ENCODE measurements at regions not wholly inside any gene's neighbourhood (a gene's known extent, or its start where the extent isn't known, plus 50 kb on each side); places are given as distances from the start of the nearest gene placed in this dataset.

DNA sequence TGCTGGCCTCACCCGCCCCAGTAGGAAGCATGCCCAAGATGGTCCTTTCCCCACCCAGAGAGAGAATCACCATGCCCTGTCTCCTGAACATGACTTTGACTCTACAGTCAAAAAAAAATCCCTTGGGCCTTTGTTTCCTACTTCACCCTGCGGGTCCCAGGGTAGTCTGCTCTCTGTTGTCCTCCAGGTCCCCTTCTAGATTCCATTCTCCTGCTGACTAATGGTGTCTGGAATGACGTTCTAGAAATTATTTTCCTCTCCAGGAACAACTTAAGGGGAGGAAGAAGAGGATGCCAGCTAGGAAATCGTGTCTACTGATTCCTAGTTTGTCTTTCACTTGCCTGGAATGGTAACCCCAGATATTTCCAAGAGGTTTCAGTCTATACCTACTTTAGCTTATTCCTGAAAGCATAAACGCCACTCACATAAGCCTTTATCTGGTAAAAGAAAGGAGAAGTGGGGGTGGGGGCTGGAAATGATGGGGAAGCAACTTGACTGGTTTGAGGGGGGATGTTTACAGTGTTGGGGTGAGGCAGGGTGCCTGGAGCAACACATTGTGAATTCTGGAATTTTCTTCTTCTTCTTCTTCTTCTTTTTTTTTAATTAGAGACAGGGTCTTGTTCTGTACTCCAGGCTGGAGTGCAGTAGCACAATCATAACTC, 93.9 kb downstream of the SNX18 start:
- no peak for TF ChIP-seq EZH2phosphoT487 (IDR thresholded peaks at IDR 0.05; ENCODE audit: borderline replicate concordance)
- TF ChIP-seq, protein P1, sequence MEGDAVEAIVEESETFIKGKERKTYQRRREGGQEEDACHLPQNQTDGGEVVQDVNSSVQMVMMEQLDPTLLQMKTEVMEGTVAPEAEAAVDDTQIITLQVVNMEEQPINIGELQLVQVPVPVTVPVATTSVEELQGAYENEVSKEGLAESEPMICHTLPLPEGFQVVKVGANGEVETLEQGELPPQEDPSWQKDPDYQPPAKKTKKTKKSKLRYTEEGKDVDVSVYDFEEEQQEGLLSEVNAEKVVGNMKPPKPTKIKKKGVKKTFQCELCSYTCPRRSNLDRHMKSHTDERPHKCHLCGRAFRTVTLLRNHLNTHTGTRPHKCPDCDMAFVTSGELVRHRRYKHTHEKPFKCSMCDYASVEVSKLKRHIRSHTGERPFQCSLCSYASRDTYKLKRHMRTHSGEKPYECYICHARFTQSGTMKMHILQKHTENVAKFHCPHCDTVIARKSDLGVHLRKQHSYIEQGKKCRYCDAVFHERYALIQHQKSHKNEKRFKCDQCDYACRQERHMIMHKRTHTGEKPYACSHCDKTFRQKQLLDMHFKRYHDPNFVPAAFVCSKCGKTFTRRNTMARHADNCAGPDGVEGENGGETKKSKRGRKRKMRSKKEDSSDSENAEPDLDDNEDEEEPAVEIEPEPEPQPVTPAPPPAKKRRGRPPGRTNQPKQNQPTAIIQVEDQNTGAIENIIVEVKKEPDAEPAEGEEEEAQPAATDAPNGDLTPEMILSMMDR (conservative IDR thresholded peaks at IDR 0.05; ENCODE audit: low read length) = no peak

DNA sequence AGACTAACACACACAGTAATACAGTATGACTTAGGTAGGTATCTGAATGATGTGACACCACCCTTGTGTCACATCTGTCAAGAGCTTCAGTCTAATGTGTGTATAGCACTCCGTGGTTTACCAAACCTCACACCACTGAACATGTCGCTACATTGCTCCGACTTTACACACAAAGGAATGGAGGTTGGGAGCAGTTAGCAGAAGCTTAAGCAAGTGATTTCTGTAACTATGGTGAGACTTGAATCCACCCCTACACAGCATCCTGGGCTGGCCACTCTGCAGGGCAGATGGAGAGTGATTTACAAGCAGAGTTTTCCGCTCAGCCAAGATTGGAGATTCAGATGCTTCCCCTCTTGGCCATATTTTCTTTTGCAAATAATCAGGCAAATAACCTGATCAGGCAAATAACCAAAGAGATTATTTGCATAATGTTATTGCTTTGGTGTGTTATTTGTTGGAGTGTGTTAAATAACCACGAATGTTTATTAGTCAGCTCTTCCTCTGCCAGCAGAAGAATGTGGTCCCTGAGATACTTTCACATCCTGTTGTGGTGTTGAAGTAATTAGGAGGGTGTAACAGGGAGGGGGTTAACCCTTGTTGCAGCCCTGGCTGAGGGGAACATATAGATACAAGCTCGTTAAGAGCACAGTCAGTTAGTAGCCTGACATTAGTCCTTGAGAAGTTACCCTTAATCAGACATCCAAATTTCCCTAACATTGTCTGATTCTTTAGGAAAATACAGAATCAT, 92.8 kb downstream of the SNX18 start:
- H3K79me2 ChIP-seq (ENCODE audit: insufficient read depth, low read length) = no peaks in the 10 kb centered on the region
- no peaks in the 10 kb centered on the region for H3K36me3 ChIP-seq (ENCODE audit: insufficient read depth, low read length)
- no peak overlapping the region for H2AFZ ChIP-seq (ENCODE audit: low read length)
- peak overlapping the region; percentile 36 for H3K4me3 ChIP-seq (ENCODE audit: low read length, poor library complexity, severe bottlenecking)
- H3F3A ChIP-seq (ENCODE audit: low read depth) = no peaks in the 10 kb centered on the region; the same call in 1 of the 2 replicates
- TF ChIP-seq, protein P1 (conservative IDR thresholded peaks at IDR 0.05; ENCODE audit: low read length) = no peak
- no peak for TF ChIP-seq EZH2phosphoT487 (IDR thresholded peaks at IDR 0.05; ENCODE audit: borderline replicate concordance)
- peak overlapping the region; percentile 29 for H3K9ac ChIP-seq (ENCODE audit: low read depth, low read length, poor library complexity, severe bottlenecking)
- peaks cover 15% of the 10 kb centered on the region for H3K4me1 ChIP-seq (ENCODE audit: insufficient read depth, low read length, poor library complexity, severe bottlenecking)
- no peaks in the 10 kb centered on the region; the same call in 1 of the 2 replicates for H3K9me3 ChIP-seq (ENCODE audit: insufficient read depth, low read depth, low read length)
- no peaks in the 10 kb centered on the region for H3K27me3 ChIP-seq (ENCODE audit: insufficient read depth, low read length, poor library complexity, severe bottlenecking)
- H3K4me2 ChIP-seq (ENCODE audit: low read depth, low read length, poor library complexity, severe bottlenecking) = peak overlapping the region; percentile 62
- H4K20me1 ChIP-seq (ENCODE audit: insufficient read depth, low read length, poor library complexity, severe bottlenecking) = no peaks in the 10 kb centered on the region
- H3K9me2 ChIP-seq (replicated peaks; ENCODE audit: low read depth, low read length) = no peaks in the 10 kb centered on the region

More for the DNA sequence above, 93.9 kb downstream of the SNX18 start:
- H3K9me3 ChIP-seq (ENCODE audit: insufficient read depth, low read depth, low read length) = no peaks in the 10 kb centered on the region; the same call in 1 of the 2 replicates
- H4K20me1 ChIP-seq (ENCODE audit: insufficient read depth, low read length, poor library complexity, severe bottlenecking) = no peaks in the 10 kb centered on the region
- no peaks in the 10 kb centered on the region; the same call in 1 of the 2 replicates for H3F3A ChIP-seq (ENCODE audit: low read depth)
- peak overlapping the region; percentile 22 for H3K9ac ChIP-seq (ENCODE audit: low read depth, low read length, poor library complexity, severe bottlenecking)
- no peaks in the 10 kb centered on the region for H3K27me3 ChIP-seq (ENCODE audit: insufficient read depth, low read length, poor library complexity, severe bottlenecking)
- H3K9me2 ChIP-seq (replicated peaks; ENCODE audit: low read depth, low read length) = no peaks in the 10 kb centered on the region
- H2AFZ ChIP-seq (ENCODE audit: low read length) = no peak overlapping the region
- H3K4me3 ChIP-seq (ENCODE audit: low read length, poor library complexity, severe bottlenecking) = no peak overlapping the region
- H3K4me1 ChIP-seq (ENCODE audit: insufficient read depth, low read length, poor library complexity, severe bottlenecking) = peaks cover 15% of the 10 kb centered on the region
- no peaks in the 10 kb centered on the region for H3K79me2 ChIP-seq (ENCODE audit: insufficient read depth, low read length)
- H3K4me2 ChIP-seq (ENCODE audit: low read depth, low read length, poor library complexity, severe bottlenecking) = peak overlapping the region; percentile 62
- no peaks in the 10 kb centered on the region for H3K36me3 ChIP-seq (ENCODE audit: insufficient read depth, low read length)

DNA sequence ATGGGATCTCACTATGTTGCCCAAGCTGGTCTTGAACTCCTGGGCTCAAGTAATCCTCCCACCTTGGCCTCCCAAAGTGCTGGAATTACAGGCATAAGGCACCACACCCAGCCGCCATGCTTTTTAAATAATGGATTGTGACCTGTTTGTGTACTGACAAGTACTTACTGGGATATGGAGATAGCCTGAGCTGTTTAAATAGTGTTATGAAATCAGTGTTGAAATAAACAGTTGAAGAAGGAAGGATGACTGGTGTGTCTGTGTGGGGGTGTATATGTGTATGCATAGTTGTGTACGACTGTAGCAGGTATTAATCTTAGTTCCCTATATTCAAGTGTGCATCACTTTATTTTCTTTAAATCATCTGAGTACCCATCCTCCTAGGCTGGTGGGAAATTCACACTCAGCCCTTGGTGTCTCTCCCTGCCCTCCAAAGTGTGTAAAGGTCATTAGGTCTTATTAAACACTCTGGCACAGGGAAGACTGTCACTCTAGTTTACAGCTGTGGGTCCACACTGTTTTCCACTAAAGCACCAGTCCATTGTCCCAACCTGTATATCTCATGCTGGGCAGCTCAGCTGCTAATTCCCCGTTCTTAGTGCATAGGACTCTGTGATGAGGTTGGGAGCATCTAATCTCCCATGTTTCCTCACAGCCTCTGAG, 91.0 kb downstream of the SNX18 start:
- Histone ChIP-seq H3K9ac (ENCODE audit: low read depth, low read length, poor library complexity, severe bottlenecking) (no peak overlapping the region), H3K9me2 (replicated peaks; ENCODE audit: low read depth, low read length) (no peaks in the 10 kb centered on the region), H2AFZ (ENCODE audit: low read length) (no peak overlapping the region), H3K79me2 (ENCODE audit: insufficient read depth, low read length) (no peaks in the 10 kb centered on the region), H3K4me2 (ENCODE audit: low read depth, low read length, poor library complexity, severe bottlenecking) (no peak overlapping the region), H3F3A (ENCODE audit: low read depth) (no peaks in the 10 kb centered on the region; the same call in 1 of the 2 replicates), H3K4me3 (ENCODE audit: low read length, poor library complexity, severe bottlenecking) (no peak overlapping the region), H3K9me3 (ENCODE audit: insufficient read depth, low read depth, low read length) (no peaks in the 10 kb centered on the region; the same call in 1 of the 2 replicates), H3K27me3 (ENCODE audit: insufficient read depth, low read length, poor library complexity, severe bottlenecking) (no peaks in the 10 kb centered on the region), H3K36me3 (ENCODE audit: insufficient read depth, low read length) (no peaks in the 10 kb centered on the region), H3K4me1 (ENCODE audit: insufficient read depth, low read length, poor library complexity, severe bottlenecking) (peaks cover 15% of the 10 kb centered on the region), H4K20me1 (ENCODE audit: insufficient read depth, low read length, poor library complexity, severe bottlenecking) (no peaks in the 10 kb centered on the region)
- TF ChIP-seq, protein P1 (conservative IDR thresholded peaks at IDR 0.05; ENCODE audit: low read length) = no peak
- no peak for TF ChIP-seq EZH2phosphoT487 (IDR thresholded peaks at IDR 0.05; ENCODE audit: borderline replicate concordance)

Measured in Loucy (cell line).